ENCODE measurements at regions not wholly inside any gene's neighbourhood (a gene's known extent, or its start where the extent isn't known, plus 50 kb on each side); places are given as distances from the start of the nearest gene placed in this dataset.

DNA sequence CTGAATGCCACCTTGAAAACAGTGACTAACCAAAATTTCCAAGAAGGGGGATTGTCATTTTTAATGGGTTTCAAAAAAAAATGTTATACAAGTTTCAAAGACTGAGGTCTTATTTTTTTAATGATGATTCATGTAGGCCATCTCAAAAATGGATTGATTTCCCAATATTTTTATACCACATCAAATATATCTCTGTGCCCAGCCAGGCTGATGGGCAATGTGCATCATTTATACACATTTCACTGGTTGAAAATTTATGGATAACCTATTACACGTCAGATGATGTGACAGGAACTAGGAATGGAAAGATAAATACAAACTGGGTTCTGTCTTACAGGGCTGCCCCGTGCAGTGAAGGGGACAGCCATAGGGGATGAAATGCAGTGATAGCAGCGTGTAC lies 112.7 kb upstream of the TMPO start:
- Histone ChIP-seq H3K4me2 (ENCODE audit: low read length) (no peak overlapping the region), H3K9ac (ENCODE audit: low read length) (no peak overlapping the region), H2AFZ (ENCODE audit: low read depth, low read length) (no peak overlapping the region), H3K4me3 (ENCODE audit: low read length) (no peak overlapping the region), H3K27ac (ENCODE audit: low read length) (no peak overlapping the region), H3K27me3 (ENCODE audit: low read depth, low read length) (no peaks in the 10 kb centered on the region), H3K4me1 (ENCODE audit: low read length) (peaks cover 15% of the 10 kb centered on the region), H3K79me2 (ENCODE audit: low read length) (no peaks in the 10 kb centered on the region), H3K9me3 (ENCODE audit: insufficient read depth, low read length) (no peaks in the 10 kb centered on the region), H4K20me1 (ENCODE audit: insufficient read depth, low read length) (no peaks in the 10 kb centered on the region), H3K36me3 (replicated peaks; ENCODE audit: low read depth, low read length) (no peaks in the 10 kb centered on the region)
- TF ChIP-seq, protein P1, sequence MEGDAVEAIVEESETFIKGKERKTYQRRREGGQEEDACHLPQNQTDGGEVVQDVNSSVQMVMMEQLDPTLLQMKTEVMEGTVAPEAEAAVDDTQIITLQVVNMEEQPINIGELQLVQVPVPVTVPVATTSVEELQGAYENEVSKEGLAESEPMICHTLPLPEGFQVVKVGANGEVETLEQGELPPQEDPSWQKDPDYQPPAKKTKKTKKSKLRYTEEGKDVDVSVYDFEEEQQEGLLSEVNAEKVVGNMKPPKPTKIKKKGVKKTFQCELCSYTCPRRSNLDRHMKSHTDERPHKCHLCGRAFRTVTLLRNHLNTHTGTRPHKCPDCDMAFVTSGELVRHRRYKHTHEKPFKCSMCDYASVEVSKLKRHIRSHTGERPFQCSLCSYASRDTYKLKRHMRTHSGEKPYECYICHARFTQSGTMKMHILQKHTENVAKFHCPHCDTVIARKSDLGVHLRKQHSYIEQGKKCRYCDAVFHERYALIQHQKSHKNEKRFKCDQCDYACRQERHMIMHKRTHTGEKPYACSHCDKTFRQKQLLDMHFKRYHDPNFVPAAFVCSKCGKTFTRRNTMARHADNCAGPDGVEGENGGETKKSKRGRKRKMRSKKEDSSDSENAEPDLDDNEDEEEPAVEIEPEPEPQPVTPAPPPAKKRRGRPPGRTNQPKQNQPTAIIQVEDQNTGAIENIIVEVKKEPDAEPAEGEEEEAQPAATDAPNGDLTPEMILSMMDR (IDR thresholded peaks at IDR 0.05; ENCODE audit: low read depth, low read length): no peak
- TF ChIP-seq EZH2phosphoT487 (IDR thresholded peaks at IDR 0.05; ENCODE audit: low read depth): no peak

DNA sequence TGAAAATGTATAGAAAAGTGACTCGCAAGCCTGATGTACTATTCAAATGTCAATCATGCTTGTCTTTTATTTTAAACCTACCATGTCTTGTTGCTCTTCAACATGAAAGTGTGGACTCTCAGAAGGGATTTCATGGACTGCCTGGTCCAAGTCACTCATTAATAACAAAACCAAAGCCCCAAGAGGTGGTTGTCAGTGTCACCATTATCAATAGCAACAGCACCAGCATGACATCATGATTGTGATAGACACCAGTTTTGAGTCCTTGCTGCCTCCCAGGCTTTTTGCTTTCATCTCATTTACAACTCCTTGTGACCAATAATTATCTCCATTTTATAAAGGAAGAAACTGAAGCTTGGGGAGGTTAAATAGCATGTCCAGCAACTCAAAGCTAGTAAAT lies 112.0 kb upstream of the TMPO start:
- TF ChIP-seq, protein P1 (IDR thresholded peaks at IDR 0.05; ENCODE audit: low read depth, low read length): no peak
- TF ChIP-seq EZH2phosphoT487 (IDR thresholded peaks at IDR 0.05; ENCODE audit: low read depth): no peak
- Histone ChIP-seq H3K9ac (ENCODE audit: low read length) (no peak overlapping the region), H3K27me3 (ENCODE audit: low read depth, low read length) (no peaks in the 10 kb centered on the region), H2AFZ (ENCODE audit: low read depth, low read length) (no peak overlapping the region), H3K4me1 (ENCODE audit: low read length) (peaks cover 15% of the 10 kb centered on the region), H3K36me3 (replicated peaks; ENCODE audit: low read depth, low read length) (no peaks in the 10 kb centered on the region), H3K27ac (ENCODE audit: low read length) (no peak overlapping the region), H3K79me2 (ENCODE audit: low read length) (no peaks in the 10 kb centered on the region), H3K9me3 (ENCODE audit: insufficient read depth, low read length) (no peaks in the 10 kb centered on the region), H4K20me1 (ENCODE audit: insufficient read depth, low read length) (no peaks in the 10 kb centered on the region), H3K4me3 (ENCODE audit: low read length) (no peak overlapping the region), H3K4me2 (ENCODE audit: low read length) (no peak overlapping the region)

DNA sequence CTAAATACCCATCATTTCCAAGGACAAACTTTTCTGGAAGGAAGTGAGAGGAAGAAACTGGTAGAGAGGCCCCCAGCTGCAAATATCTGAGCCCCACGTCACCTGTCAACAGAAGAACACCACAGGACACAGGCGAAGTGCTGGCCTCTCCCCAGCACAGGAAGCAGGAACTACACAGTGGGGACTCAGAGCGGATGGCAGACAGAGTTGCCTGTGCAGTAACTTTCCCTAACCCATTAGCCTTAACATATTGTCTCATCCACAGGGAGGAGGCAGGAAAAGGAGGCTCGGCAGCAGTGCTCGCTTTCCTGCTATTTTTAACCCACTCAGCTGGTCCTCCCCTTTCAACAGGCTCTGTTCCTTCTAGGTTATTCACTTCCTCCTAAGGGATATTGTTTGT lies 111.5 kb upstream of the TMPO start:
- no peak overlapping the region for H2AFZ ChIP-seq (ENCODE audit: low read depth, low read length)
- H3K4me1 ChIP-seq (ENCODE audit: low read length): peaks cover 15% of the 10 kb centered on the region
- H3K27me3 ChIP-seq (ENCODE audit: low read depth, low read length): no peaks in the 10 kb centered on the region
- H3K27ac ChIP-seq (ENCODE audit: low read length): no peak overlapping the region
- TF ChIP-seq, protein P1 (IDR thresholded peaks at IDR 0.05; ENCODE audit: low read depth, low read length): no peak
- TF ChIP-seq EZH2phosphoT487 (IDR thresholded peaks at IDR 0.05; ENCODE audit: low read depth): no peak
- no peak overlapping the region for H3K4me2 ChIP-seq (ENCODE audit: low read length)
- no peak overlapping the region for H3K9ac ChIP-seq (ENCODE audit: low read length)
- no peaks in the 10 kb centered on the region for H3K9me3 ChIP-seq (ENCODE audit: insufficient read depth, low read length)
- H3K4me3 ChIP-seq (ENCODE audit: low read length): no peak overlapping the region
- H3K79me2 ChIP-seq (ENCODE audit: low read length): no peaks in the 10 kb centered on the region
- no peaks in the 10 kb centered on the region for H3K36me3 ChIP-seq (replicated peaks; ENCODE audit: low read depth, low read length)
- H4K20me1 ChIP-seq (ENCODE audit: insufficient read depth, low read length): no peaks in the 10 kb centered on the region

DNA sequence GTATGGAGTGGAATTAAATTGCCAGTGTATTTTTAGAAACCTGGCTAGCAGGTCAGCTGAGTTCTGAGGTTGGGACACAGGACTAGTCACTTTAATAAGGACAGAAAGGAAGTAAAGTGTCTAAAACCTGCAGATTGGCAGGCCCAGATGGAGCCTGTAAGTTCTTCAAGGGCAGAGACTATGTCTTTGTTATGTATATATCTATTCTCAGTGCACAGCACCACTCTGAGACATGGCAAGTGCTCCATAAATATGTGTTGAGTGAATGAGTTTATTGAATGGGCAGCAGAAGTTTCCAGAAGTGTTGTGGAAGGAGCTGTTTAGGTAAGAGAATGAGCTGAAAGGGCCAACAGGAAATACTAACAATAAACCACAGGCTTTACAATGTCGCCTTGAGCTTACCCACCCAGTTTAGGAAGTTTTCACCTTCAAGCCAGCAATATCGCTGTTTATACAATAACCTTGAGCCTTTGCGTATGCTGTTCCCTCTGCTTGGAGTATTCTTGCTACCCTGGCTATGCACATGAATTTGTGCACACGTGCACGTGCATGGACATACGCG lies 109.5 kb upstream of the TMPO start:
- no peaks in the 10 kb centered on the region for H3K36me3 ChIP-seq (replicated peaks; ENCODE audit: low read depth, low read length)
- no peak overlapping the region for H3K4me2 ChIP-seq (ENCODE audit: low read length)
- H3K27me3 ChIP-seq (ENCODE audit: low read depth, low read length): peaks cover 6% of the 10 kb centered on the region
- H3K79me2 ChIP-seq (ENCODE audit: low read length): no peaks in the 10 kb centered on the region
- H3K4me1 ChIP-seq (ENCODE audit: low read length): peaks cover 8% of the 10 kb centered on the region
- no peaks in the 10 kb centered on the region for H3K9me3 ChIP-seq (ENCODE audit: insufficient read depth, low read length)
- no peak overlapping the region for H2AFZ ChIP-seq (ENCODE audit: low read depth, low read length)
- no peak overlapping the region for H3K4me3 ChIP-seq (ENCODE audit: low read length)
- no peak for TF ChIP-seq EZH2phosphoT487 (IDR thresholded peaks at IDR 0.05; ENCODE audit: low read depth)
- TF ChIP-seq, protein P1 (IDR thresholded peaks at IDR 0.05; ENCODE audit: low read depth, low read length): no peak
- no peak overlapping the region for H3K9ac ChIP-seq (ENCODE audit: low read length)
- no peaks in the 10 kb centered on the region for H4K20me1 ChIP-seq (ENCODE audit: insufficient read depth, low read length)
- H3K27ac ChIP-seq (ENCODE audit: low read length): no peak overlapping the region

Data from OCI-LY3 (cell line).